H1 (cell line): ENCODE measurements at regions not wholly inside any gene's neighbourhood (a gene's known extent, or its start where the extent isn't known, plus 50 kb on each side); places are given as distances from the start of the nearest gene placed in this dataset.

ENCODE experiments used
- CTCF ChIA-PET: fragments of 300-600 bp; sonication (Branson Sonifier 250); formaldehyde crosslinking; loops from one replicate; lab custom pipeline; 2021; ENCODE audit not compliant: partially characterized antibody; lab: Charles Lee
- POLR2A ChIA-PET: fragments of 300-600 bp; sonication (Branson Sonifier 250); formaldehyde crosslinking; loops from one replicate; lab custom pipeline; 2021; ENCODE audit warnings: inconsistent platforms; ENCODE audit not compliant: partially characterized antibody; lab: Charles Lee
- DNase-seq, 2 experiments: peaks; one replicate each; pipeline versions ENCODE4 v3.0.0 to v3.0.0-alpha.2; 2010 to 2022; ENCODE audit warnings: low spot score in 2 of 2, low read depth in 1 of 2, mixed read lengths in 1 of 2
- FAIRE-seq: peaks from 2 replicates; lab custom pipeline; 2011; peaks lifted over from hg19 to GRCh38; lab: Jason Lieb, UNC
- H2AFZ ChIP-seq: 2 replicates; pipeline ENCODE4 v1.8.1; 2012; ENCODE audit warnings: low read length, inconsistent platforms
- H2AK5ac ChIP-seq: 2 replicates; pipeline ENCODE4 v1.6.1; 2013; ENCODE audit warnings: low read depth, low read length
- H2BK120ac ChIP-seq: replicated peaks from 2 replicates; pipeline ENCODE3; 2013; ENCODE audit warnings: low read depth, low read length, inconsistent platforms
- H2BK12ac ChIP-seq: 2 replicates; pipeline ENCODE4 v1.6.1; 2013; ENCODE audit warnings: low read depth, low read length
- H2BK15ac ChIP-seq: 2 replicates; pipeline ENCODE4 v1.6.1; 2013; ENCODE audit warnings: low read length
- H2BK20ac ChIP-seq: 2 replicates; pipeline ENCODE4 v1.6.1; 2013; ENCODE audit warnings: low read length
- H2BK5ac ChIP-seq: 2 replicates; pipeline ENCODE4 v1.6.1; 2013; ENCODE audit warnings: low read depth, low read length
- H3K14ac ChIP-seq: 2 replicates; pipeline ENCODE4 v1.6.1; 2013; ENCODE audit warnings: inconsistent platforms; ENCODE audit not compliant: insufficient read length
- H3K18ac ChIP-seq: 2 replicates; pipeline ENCODE4 v1.6.1; 2013; ENCODE audit warnings: low read length; ENCODE audit errors: extremely low read depth
- H3K23ac ChIP-seq: 2 replicates; pipeline ENCODE4 v1.6.1; 2013; ENCODE audit warnings: inconsistent platforms; ENCODE audit not compliant: insufficient read length
- H3K23me2 ChIP-seq: 2 replicates; pipeline ENCODE4 v1.6.1; 2013; ENCODE audit warnings: low read depth, low read length
- H3K27ac ChIP-seq: 2 replicates; pipeline ENCODE4 v1.6.1; 2011; ENCODE audit warnings: low read depth, low read length, inconsistent platforms
- H3K27me3 ChIP-seq, 4 experiments: replicated peaks in 1 of 4; 1 replicate in 1 of 4; 2 replicates in 3 of 4; pipeline versions ENCODE4 v1.6.1 to v1.8.1; 2011 to 2013; ENCODE audit warnings: low read length in 3 of 4, mild to moderate bottlenecking in 3 of 4, inconsistent platforms in 2 of 4, mixed read lengths in 2 of 4, moderate library complexity in 1 of 4; ENCODE audit not compliant: control insufficient read depth in 3 of 4, insufficient read depth in 3 of 4; ENCODE audit errors: extremely low read depth in 1 of 4
- H3K36me3 ChIP-seq, 4 experiments: 2 replicates each; pipeline versions ENCODE4 v1.6.1 to v1.8.1; 2011 to 2013; ENCODE audit warnings: mild to moderate bottlenecking in 4 of 4, low read length in 3 of 4, moderate library complexity in 2 of 4, control low read depth in 1 of 4, inconsistent platforms in 1 of 4; ENCODE audit not compliant: insufficient read depth in 4 of 4, control insufficient read depth in 2 of 4
- H3K4ac ChIP-seq: replicated peaks from 2 replicates; pipeline ENCODE3; 2013; ENCODE audit warnings: low read length, low read depth, mixed read lengths, inconsistent platforms; ENCODE audit not compliant: insufficient read length
- H3K4me1 ChIP-seq, 4 experiments: replicated peaks in 1 of 4; 1 replicate in 1 of 4; 2 replicates in 3 of 4; pipeline versions ENCODE4 v1.6.1 to v1.8.1; 2011 to 2013; ENCODE audit warnings: low read length in 3 of 4, inconsistent platforms in 2 of 4, mixed read lengths in 1 of 4; ENCODE audit not compliant: insufficient read depth in 4 of 4, control insufficient read depth in 3 of 4
- H3K4me2 ChIP-seq, 2 experiments: 2 replicates each; pipeline versions ENCODE4 v1.6.1 to v1.8.1; 2011 to 2013; ENCODE audit warnings: low read depth in 2 of 2, low read length in 2 of 2, control low read depth in 1 of 2, inconsistent platforms in 1 of 2, mild to moderate bottlenecking in 1 of 2; ENCODE audit not compliant: insufficient read depth in 1 of 2
- H3K4me3 ChIP-seq, 4 experiments: fragments of 200-600, 300-600 bp in 1 of 4; sonication (generic), shearing (Covaris generic), sonication (Bioruptor Twin) in 1 of 4; 2 replicates each; pipeline versions ENCODE4 v1.5.1 to v1.8.1; 2011 to 2016; ENCODE audit warnings: low read length in 4 of 4, low read depth in 3 of 4, control low read depth in 2 of 4, inconsistent platforms in 2 of 4, mild to moderate bottlenecking in 2 of 4, mixed read lengths in 1 of 4, moderate library complexity in 1 of 4; ENCODE audit not compliant: insufficient read depth in 2 of 4; ENCODE audit errors: extremely low read depth in 1 of 4
- H3K56ac ChIP-seq: replicated peaks from 2 replicates; pipeline ENCODE3; 2013; ENCODE audit warnings: low read depth, mild to moderate bottlenecking, mixed read lengths, low read length, inconsistent platforms; ENCODE audit not compliant: insufficient read length
- H3K79me1 ChIP-seq: 2 replicates; pipeline ENCODE4 v1.6.1; 2013; ENCODE audit warnings: low read depth, low read length, control low read depth
- H3K79me2 ChIP-seq, 2 experiments: 2 replicates each; pipeline versions ENCODE4 v1.6.1 to v1.8.1; 2012 to 2013; ENCODE audit warnings: low read length in 2 of 2, mild to moderate bottlenecking in 2 of 2, inconsistent platforms in 1 of 2; ENCODE audit not compliant: insufficient read depth in 2 of 2, control insufficient read depth in 1 of 2
- H3K9ac ChIP-seq, 4 experiments: replicated peaks in 1 of 4; 1 replicate in 1 of 4; 2 replicates in 3 of 4; pipeline versions ENCODE4 v1.6.1 to v1.8.1; 2011 to 2013; ENCODE audit warnings: low read depth in 3 of 4, low read length in 3 of 4, control low read depth in 2 of 4, mild to moderate bottlenecking in 2 of 4, moderate library complexity in 2 of 4, inconsistent platforms in 1 of 4; ENCODE audit errors: extremely low read depth in 1 of 4
- H3K9me3 ChIP-seq, 2 experiments: 2 replicates each; pipeline versions ENCODE4 v1.6.1 to v1.8.1; 2012 to 2013; ENCODE audit warnings: mild to moderate bottlenecking in 2 of 2, moderate library complexity in 2 of 2, control low read depth in 1 of 2, inconsistent platforms in 1 of 2, low read depth in 1 of 2, low read length in 1 of 2, mixed read lengths in 1 of 2; ENCODE audit not compliant: insufficient read depth in 2 of 2
- H4K20me1 ChIP-seq, 2 experiments: replicated peaks in 1 of 2; 2 replicates each; pipeline versions ENCODE3 to v1.8.1; 2011 to 2013; ENCODE audit warnings: inconsistent platforms in 2 of 2, low read length in 2 of 2, mild to moderate bottlenecking in 1 of 2; ENCODE audit not compliant: insufficient read depth in 2 of 2, control insufficient read depth in 1 of 2
- H4K5ac ChIP-seq: 2 replicates; pipeline ENCODE4 v1.6.1; 2013; ENCODE audit warnings: low read length, low read depth, mixed read lengths, inconsistent platforms; ENCODE audit not compliant: insufficient read length
- H4K8ac ChIP-seq: 2 replicates; pipeline ENCODE4 v1.8.0; 2013; ENCODE audit warnings: mild to moderate bottlenecking, moderate library complexity, low read length, inconsistent platforms; ENCODE audit not compliant: insufficient read depth; ENCODE audit errors: extremely low read depth
- H4K91ac ChIP-seq: replicated peaks from 2 replicates; pipeline ENCODE3; 2013; ENCODE audit warnings: low read length, mixed read lengths, inconsistent platforms; ENCODE audit not compliant: insufficient read length
- CREB1 ChIP-seq: IDR thresholded peaks from 2 replicates; pipeline ENCODE4 v1.6.1; 2012; ENCODE audit warnings: inconsistent platforms
- KDM5A ChIP-seq: fragments of 200-600 bp; IDR thresholded peaks from 2 replicates; pipeline ENCODE4 v1.7.1; 2012; ENCODE audit warnings: mild to moderate bottlenecking, low read length, inconsistent platforms, mixed read lengths
- POU5F1 ChIP-seq: IDR thresholded peaks from 2 replicates; pipeline ENCODE4 v1.6.1; 2011; ENCODE audit warnings: low read depth, mild to moderate bottlenecking, low read length, moderate library complexity
- RFX5 ChIP-seq: IDR thresholded peaks from 2 replicates; pipeline ENCODE4 v1.6.1; 2011; ENCODE audit warnings: low read depth, low read length, improper control_type of control experiment, borderline replicate concordance
- SP1 ChIP-seq: IDR thresholded peaks from 2 replicates; pipeline ENCODE4 v1.6.1; 2011; ENCODE audit warnings: low read depth, low read length
- WGBS, 2 experiments: shearing (Covaris generic) in 1 of 2; methylation state at CpG; one replicate each; pipeline versions ENCODE4 v1.1.6 to v1.1.7; 2013 to 2015; ENCODE audit warnings: low lambda C conversion rate in 2 of 2, mixed read lengths in 2 of 2, inconsistent platforms in 1 of 2, low coverage in 1 of 2, missing lambda C conversion rate in 1 of 2; ENCODE audit not compliant: insufficient replicate concordance in 2 of 2, insufficient coverage in 1 of 2, insufficient read length in 1 of 2; ENCODE audit errors: extremely low coverage in 1 of 2, missing lambda C conversion rate in 1 of 2; 5-methylcytosine and 5-hydroxymethylcytosine counted together

DNA sequence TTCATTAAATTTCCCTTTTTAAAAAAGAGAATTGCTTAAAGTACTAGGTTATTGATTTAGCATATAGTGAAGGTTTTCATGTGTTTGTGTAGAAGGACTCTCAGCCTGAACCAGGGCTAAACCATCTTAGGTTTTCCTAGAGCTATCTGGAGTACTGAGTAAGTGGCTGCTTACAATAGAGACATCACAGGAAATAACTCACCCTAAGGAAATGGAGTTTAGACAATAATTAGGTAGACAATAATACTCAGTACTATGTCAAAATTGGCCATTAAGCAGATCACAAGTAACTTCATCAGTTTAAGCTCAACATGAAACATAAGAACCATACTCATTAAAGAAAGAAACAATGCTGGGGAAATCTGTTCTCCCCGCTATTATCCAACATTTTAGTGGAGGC, 240.0 kb downstream of the RND3 start:
- Histone ChIP-seq H3K23me2 (no peaks in the 10 kb centered on the region), H3K9ac (no peak overlapping the region), H2BK20ac (no peak overlapping the region), H3K4ac (no peak overlapping the region), H2BK15ac (no peak overlapping the region), H3K23ac (no peak overlapping the region), H3K14ac (no peak overlapping the region), H2BK12ac (no peak overlapping the region), H3K79me1 (no peaks in the 10 kb centered on the region), H2AFZ (no peak overlapping the region), H3K18ac (no peak overlapping the region), H4K91ac (no peak overlapping the region), H2AK5ac (no peak overlapping the region), H4K8ac (no peak overlapping the region), H3K79me2 (no peaks in the 10 kb centered on the region), H4K5ac (no peak overlapping the region), H3K27ac (no peak overlapping the region), H3K56ac (no peak overlapping the region), H3K9me3 (no peaks in the 10 kb centered on the region), H4K20me1 (no peaks in the 10 kb centered on the region), H2BK120ac (no peak overlapping the region), H3K27me3 (no peaks in the 10 kb centered on the region), H2BK5ac (no peak overlapping the region), H3K36me3 (no peaks in the 10 kb centered on the region), H3K4me3 (no peak overlapping the region), H3K4me1 (no peaks in the 10 kb centered on the region), H3K4me2 (no peak overlapping the region)
- DNase-seq (no peak), FAIRE-seq (no peak)
- POLR2A ChIA-PET = no interaction called here
- TF ChIP-seq RFX5 (no peak), KDM5A (no peak), CREB1 (no peak), POU5F1 (no peak), SP1 (no peak)
- CTCF ChIA-PET = no interaction called here
- WGBS, 2 experiments = 81% methylated on average over 1 of the region's 1 CpG; no CpG with 5 or more reads in 1 of the 2 experiments
